ENCODE measurements at regions not wholly inside any gene's neighbourhood (a gene's known extent, or its start where the extent isn't known, plus 50 kb on each side); places are given as distances from the start of the nearest gene placed in this dataset.

- TF ChIP-seq CTCF (IDR thresholded peaks at IDR 0.05) (no peak), EP300 (IDR thresholded peaks at IDR 0.05) (no peak), POLR2A (IDR thresholded peaks at IDR 0.05) (no peak)
Measured at GRCh38 chr7:9836671-9837070, 1137.0 kb upstream of the PHF14 start.

Data from sigmoid colon (tissue), 4 donors.